ENCODE measurements at regions not wholly inside any gene's neighbourhood (a gene's known extent, or its start where the extent isn't known, plus 50 kb on each side); places are given as distances from the start of the nearest gene placed in this dataset.
A peak's percentile ranks its signal among the peaks of the same experiment; 100 is the strongest.

DNA sequence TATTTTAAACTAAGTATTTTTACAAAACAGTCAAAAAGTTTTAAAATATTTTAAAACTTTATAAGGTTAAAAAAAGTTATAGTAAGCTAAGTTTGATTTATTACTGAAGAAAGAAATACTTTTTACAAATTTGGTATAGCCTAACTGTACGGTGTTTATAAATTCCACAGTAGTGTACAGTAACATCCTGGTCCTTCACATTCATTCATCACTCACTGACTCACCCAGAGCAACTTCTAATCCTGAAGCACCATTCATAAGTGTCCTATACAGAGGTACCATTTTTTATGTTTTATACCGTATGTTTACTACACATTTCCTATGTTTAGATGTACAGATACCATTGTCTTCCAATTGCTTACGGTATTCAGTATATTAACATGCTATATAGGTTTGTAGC, 170.0 kb downstream of the KLHL28 start:
- WGBS, 2 experiments (ENCODE audit: extremely low coverage in 2 of 2, insufficient read length in 1 of 2): no CpG with 5 or more reads among the region's 3 CpGs
- intact Hi-C loops (cut with micrococcal nuclease): no loop called here

More for the DNA sequence above, 170.0 kb downstream of the KLHL28 start:
- no peaks in the 10 kb centered on the region for H3K4me1 ChIP-seq (ENCODE audit: control insufficient read depth, insufficient read depth, low read length)
- H2BK15ac ChIP-seq (ENCODE audit: low read depth, low read length): no peak overlapping the region
- H3K9me3 ChIP-seq (ENCODE audit: control insufficient read depth, insufficient read depth, low read length): no peaks in the 10 kb centered on the region
- no peak overlapping the region for H4K91ac ChIP-seq (ENCODE audit: insufficient read depth, low read depth, low read length)
- no peak overlapping the region for H3K4me2 ChIP-seq (ENCODE audit: low read depth, low read length)
- no peak overlapping the region for H2AFZ ChIP-seq (replicated peaks; ENCODE audit: low read length, poor library complexity)
- TF ChIP-seq CEBPB (IDR thresholded peaks at IDR 0.05; ENCODE audit: low read depth, low read length) (no peak), NFE2L2 (IDR thresholded peaks at IDR 0.05; ENCODE audit: low read depth, low read length) (no peak), FOS (IDR thresholded peaks at IDR 0.05; ENCODE audit: low read depth, low read length) (no peak), MAFK (IDR thresholded peaks at IDR 0.05; ENCODE audit: low read depth, low read length) (no peak), CHD1 (IDR thresholded peaks at IDR 0.05; ENCODE audit: low read depth, low read length) (no peak), RCOR1 (IDR thresholded peaks at IDR 0.05; ENCODE audit: insufficient replicate concordance, low read length) (no peak), BHLHE40 (IDR thresholded peaks at IDR 0.05; ENCODE audit: low read depth, low read length) (no peak), MXI1 (IDR thresholded peaks at IDR 0.05; ENCODE audit: borderline replicate concordance, low read depth, low read length) (no peak), POLR2A (IDR thresholded peaks at IDR 0.05; ENCODE audit: low read depth, low read length) (no peak), SMC3 (IDR thresholded peaks at IDR 0.05; ENCODE audit: low read depth, low read length) (no peak), RFX5 (IDR thresholded peaks at IDR 0.05; ENCODE audit: low read depth, low read length) (no peak), RAD21 (IDR thresholded peaks at IDR 0.05; ENCODE audit: low read length) (no peak)
- TF ChIP-seq, protein P1, sequence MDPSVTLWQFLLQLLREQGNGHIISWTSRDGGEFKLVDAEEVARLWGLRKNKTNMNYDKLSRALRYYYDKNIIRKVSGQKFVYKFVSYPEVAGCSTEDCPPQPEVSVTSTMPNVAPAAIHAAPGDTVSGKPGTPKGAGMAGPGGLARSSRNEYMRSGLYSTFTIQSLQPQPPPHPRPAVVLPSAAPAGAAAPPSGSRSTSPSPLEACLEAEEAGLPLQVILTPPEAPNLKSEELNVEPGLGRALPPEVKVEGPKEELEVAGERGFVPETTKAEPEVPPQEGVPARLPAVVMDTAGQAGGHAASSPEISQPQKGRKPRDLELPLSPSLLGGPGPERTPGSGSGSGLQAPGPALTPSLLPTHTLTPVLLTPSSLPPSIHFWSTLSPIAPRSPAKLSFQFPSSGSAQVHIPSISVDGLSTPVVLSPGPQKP (IDR thresholded peaks at IDR 0.05; ENCODE audit: borderline replicate concordance, low read depth, low read length): no peak
- TF ChIP-seq, protein P2, sequence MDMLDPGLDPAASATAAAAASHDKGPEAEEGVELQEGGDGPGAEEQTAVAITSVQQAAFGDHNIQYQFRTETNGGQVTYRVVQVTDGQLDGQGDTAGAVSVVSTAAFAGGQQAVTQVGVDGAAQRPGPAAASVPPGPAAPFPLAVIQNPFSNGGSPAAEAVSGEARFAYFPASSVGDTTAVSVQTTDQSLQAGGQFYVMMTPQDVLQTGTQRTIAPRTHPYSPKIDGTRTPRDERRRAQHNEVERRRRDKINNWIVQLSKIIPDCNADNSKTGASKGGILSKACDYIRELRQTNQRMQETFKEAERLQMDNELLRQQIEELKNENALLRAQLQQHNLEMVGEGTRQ (IDR thresholded peaks at IDR 0.05; ENCODE audit: low read depth, low read length): no peak
- no peak overlapping the region for H3K4me3 ChIP-seq (ENCODE audit: insufficient read depth, low read depth, low read length)
- H3K4ac ChIP-seq (ENCODE audit: low read depth, low read length): no peak overlapping the region
- ChIA-PET CTCF (no interaction called here), POLR2A (ENCODE audit: unreplicated experiment) (no interaction called here)
- H3K56ac ChIP-seq (ENCODE audit: extremely low read depth, insufficient read depth, low read length): no peak overlapping the region
- DNase-seq (peak; percentile 62), ATAC-seq (ENCODE audit: low read depth) (peak; percentile 84)
- dilution Hi-C loops (cut with HindIII; ENCODE audit: low sequenced_read_pairs, unreplicated experiment) (no loop called here), in situ Hi-C loops (cut with MboI; ENCODE audit: low sequenced_read_pairs) (no loop called here)
- no peak overlapping the region for H2BK5ac ChIP-seq (ENCODE audit: low read depth, low read length, poor library complexity, severe bottlenecking)
- H3K36me3 ChIP-seq (ENCODE audit: control insufficient read depth, insufficient read depth, low read length): no peaks in the 10 kb centered on the region
- no peaks in the 10 kb centered on the region for H3K79me1 ChIP-seq (ENCODE audit: low read depth in 1 of 2, low read length in 2 of 2)
- no peaks in the 10 kb centered on the region for H3K27me3 ChIP-seq (ENCODE audit: control insufficient read depth, insufficient read depth, low read length)
- H3K18ac ChIP-seq (ENCODE audit: low read depth, low read length): no peak overlapping the region
- no peaks in the 10 kb centered on the region for H4K20me1 ChIP-seq (ENCODE audit: insufficient read depth, low read length)
- H2AK5ac ChIP-seq (ENCODE audit: low read depth, low read length): no peak overlapping the region
- no peak overlapping the region for H3K23ac ChIP-seq (ENCODE audit: low read depth, low read length)
- no peak overlapping the region for H3K14ac ChIP-seq (replicated peaks; ENCODE audit: low read depth, low read length)
- H2AK9ac ChIP-seq (replicated peaks; ENCODE audit: low read depth, low read length, poor library complexity): no peak overlapping the region
- no TSS peak for BruUV-seq (replicated peaks)
- no peak overlapping the region for H4K5ac ChIP-seq (ENCODE audit: low read depth, low read length)
- H3K9me1 ChIP-seq (ENCODE audit: insufficient read depth, low read length): no peaks in the 10 kb centered on the region
- H3K27ac ChIP-seq (ENCODE audit: insufficient read depth, low read length): no peak overlapping the region
- no peak overlapping the region for H4K8ac ChIP-seq (ENCODE audit: low read depth in 2 of 2, low read length in 2 of 2)
- no peak overlapping the region for H2BK120ac ChIP-seq (ENCODE audit: low read depth, low read length)
- H2BK20ac ChIP-seq (ENCODE audit: low read depth, low read length): no peak overlapping the region
- no peak overlapping the region for H3K9ac ChIP-seq (ENCODE audit: low read depth, low read length)

Measured in IMR-90 (cell line).